Activated CD4-positive, alpha-beta T cell treated with anti-CD3 and anti-CD28 coated beads for 24 hours (primary cell): ENCODE measurements at regions not wholly inside any gene's neighbourhood (a gene's known extent, or its start where the extent isn't known, plus 50 kb on each side); places are given as distances from the start of the nearest gene placed in this dataset.
A peak's percentile ranks its signal among the peaks of the same experiment; 100 is the strongest.
"Not testable (repeated sequence)": the region's sequence is repeated elsewhere in the genome, so short reads cannot be mapped to it uniquely, and the experiment has no call there.

Source experiments
- DNase-seq, 2 donors: peaks; one replicate each; pipeline ENCODE4 v3.0.0-alpha.2; 2020; ENCODE audit warnings: low read depth in 2 of 2

- DNase-seq = no peak
Measured at GRCh38 chr3:25895443-25895842, 105.6 kb downstream of the OXSM start.

GRCh38 chr3:25897019-25897418, 107.1 kb downstream of the OXSM start:
- no peak for DNase-seq

- DNase-seq = no peak
Measured at GRCh38 chr3:25899352-25900101, 109.6 kb downstream of the OXSM start.

GRCh38 chr3:25900161-25900560, 110.3 kb downstream of the OXSM start:
- no peak for DNase-seq

- DNase-seq = no peak
Measured at GRCh38 chr3:25901796-25902195, 111.9 kb downstream of the OXSM start.

GRCh38 chr3:25902586-25902985, 112.7 kb downstream of the OXSM start:
- no peak for DNase-seq

- DNase-seq = no peak
Measured at GRCh38 chr3:25903371-25904129, 113.7 kb downstream of the OXSM start.

- no peak for DNase-seq
Measured at GRCh38 chr3:25904206-25904605, 114.3 kb downstream of the OXSM start.

GRCh38 chr3:25906132-25906906, 116.4 kb downstream of the OXSM start:
- no peak for DNase-seq

GRCh38 chr3:25907081-25907480, 117.2 kb downstream of the OXSM start:
- DNase-seq = no peak

- no peak for DNase-seq
Measured at GRCh38 chr3:25910105-25910504, 120.2 kb downstream of the OXSM start.

GRCh38 chr3:25910997-25911396, 121.1 kb downstream of the OXSM start:
- peak; percentile 7 to 49 for DNase-seq

GRCh38 chr3:25911525-25912295, 121.8 kb downstream of the OXSM start:
- no peak for DNase-seq

- DNase-seq = no peak
Measured at GRCh38 chr3:25913179-25913578, 123.3 kb downstream of the OXSM start.

- DNase-seq = no peak
Measured at GRCh38 chr3:25915673-25916072, 125.8 kb downstream of the OXSM start.

GRCh38 chr3:25916321-25916720, 126.4 kb downstream of the OXSM start:
- no peak for DNase-seq

GRCh38 chr3:25931967-25932366, 142.1 kb downstream of the OXSM start:
- DNase-seq = not testable (repeated sequence)

GRCh38 chr3:25938566-25939325, 148.9 kb downstream of the OXSM start:
- no peak for DNase-seq

GRCh38 chr3:25940935-25941334, 151.0 kb downstream of the OXSM start:
- no peak for DNase-seq

- DNase-seq = no peak
Measured at GRCh38 chr3:25944329-25944728, 154.4 kb downstream of the OXSM start.

GRCh38 chr3:25945366-25945765, 155.5 kb downstream of the OXSM start:
- no peak for DNase-seq
